ENCODE measurements at regions not wholly inside any gene's neighbourhood (a gene's known extent, or its start where the extent isn't known, plus 50 kb on each side); places are given as distances from the start of the nearest gene placed in this dataset.

DNA sequence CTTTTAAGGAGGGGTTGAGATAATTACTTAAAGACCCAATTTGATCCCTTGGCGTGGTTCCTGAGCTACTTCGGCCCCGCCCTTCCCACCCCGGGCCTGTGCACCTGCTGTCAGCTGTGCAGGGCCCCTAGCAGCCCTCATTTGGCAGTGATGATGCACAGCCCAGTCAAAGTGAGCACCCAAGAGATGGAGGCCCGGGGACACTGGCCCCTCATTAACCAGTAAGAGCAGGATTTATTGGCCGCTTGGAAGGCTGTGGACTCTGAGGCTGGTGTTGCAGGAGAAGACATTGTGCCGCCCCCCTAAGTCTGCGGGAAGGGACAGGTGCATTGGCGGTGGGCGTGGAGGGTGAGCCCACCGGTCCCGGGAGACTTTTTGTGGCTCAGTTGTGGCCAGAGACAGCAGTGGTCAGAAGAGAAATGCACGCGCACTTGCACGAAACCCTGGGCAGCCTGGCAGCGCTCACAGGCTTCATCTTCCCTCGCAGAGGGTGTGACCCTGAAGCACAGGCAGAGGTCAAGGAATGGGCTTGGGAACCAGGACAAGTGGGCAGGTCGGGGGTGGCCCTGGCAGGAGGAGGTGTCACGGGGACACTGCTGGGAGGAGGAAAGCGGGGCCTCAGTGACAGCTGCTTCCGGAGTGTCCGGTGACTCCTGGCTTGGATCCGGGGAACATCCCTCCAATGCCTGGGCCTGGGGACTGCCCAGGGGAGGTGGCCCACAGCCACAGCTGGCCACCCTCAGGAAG lies 74.0 kb upstream of the RXRA start:
- no peaks in the 10 kb centered on the region for H3K4me1 ChIP-seq
- WGBS, 4 donors, result 78 to 91% (median 84%) methylated on average over 12 to 23 of the region's 23 CpGs
- H3K9me3 ChIP-seq, result peaks cover 0 to 24% (median 9%) of the 10 kb centered on the region in 12 donors
- TF ChIP-seq POLR2A (IDR thresholded peaks at IDR 0.05), result no peak
- TF ChIP-seq CTCF (IDR thresholded peaks at IDR 0.05), result no peak
- intact Hi-C loops (cut with DNase I), result no loop called here
- H3K27ac ChIP-seq, result no peak overlapping the region
- peak in 1 of 4 donors; percentile 34 for ATAC-seq
- no peaks in the 10 kb centered on the region for H3K27me3 ChIP-seq
- peak in 1 of 5 donors; percentile 27 for DNase-seq
- no peak overlapping the region for H3K4me3 ChIP-seq
- no peaks in the 10 kb centered on the region for H3K36me3 ChIP-seq

GRCh38 chr9:134253606-134254205 lies 72.5 kb upstream of the RXRA start:
- Histone ChIP-seq H3K27ac (no peak overlapping the region), H3K36me3 (no peaks in the 10 kb centered on the region), H3K9me3 (peaks cover 0 to 9% (median 0%) of the 10 kb centered on the region in 12 donors), H3K27me3 (no peaks in the 10 kb centered on the region), H3K4me1 (peaks cover 0 to 7% (median under 1%) of the 10 kb centered on the region in 12 donors), H3K4me3 (no peak overlapping the region)
- WGBS, 4 donors, result 74 to 89% (median 86%) methylated on average over 4 of the region's 4 CpGs
- ATAC-seq, result no peak
- TF ChIP-seq POLR2A (IDR thresholded peaks at IDR 0.05), result no peak
- no peak for TF ChIP-seq CTCF (IDR thresholded peaks at IDR 0.05)
- intact Hi-C loops (cut with DNase I), result no loop called here
- no peak for DNase-seq

DNA sequence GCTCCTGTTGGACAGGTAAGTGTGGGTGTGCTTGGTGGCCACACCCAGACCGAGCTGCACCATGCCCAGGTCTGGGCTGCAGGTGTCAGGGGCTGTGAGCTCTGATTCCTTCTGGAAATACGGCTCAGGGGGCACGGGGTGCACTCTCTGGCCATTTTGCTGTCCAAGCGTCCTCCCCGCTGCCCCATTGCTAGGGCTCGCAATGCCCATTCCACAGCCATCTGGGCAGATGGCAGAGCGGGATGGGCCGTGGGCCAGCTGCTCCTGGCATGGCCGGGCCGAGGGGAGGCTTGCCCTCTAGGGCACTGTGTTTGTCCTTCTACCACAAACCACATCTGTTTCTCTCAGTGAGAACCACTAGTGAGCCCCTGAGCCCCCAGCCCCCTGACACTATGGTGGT lies 67.9 kb upstream of the RXRA start:
- ATAC-seq, result peak in 3 of 4 donors; percentile 44 to 52 (median 50)
- Histone ChIP-seq H3K27ac (no peak overlapping the region), H3K36me3 (no peaks in the 10 kb centered on the region), H3K27me3 (peaks cover 0 to under 1% (median 0%) of the 10 kb centered on the region in 9 donors), H3K9me3 (no peaks in the 10 kb centered on the region), H3K4me1 (peaks cover 0 to 12% (median under 1%) of the 10 kb centered on the region in 12 donors), H3K4me3 (no peak overlapping the region)
- peak in 1 of 5 donors; percentile 35 for DNase-seq
- intact Hi-C loops (cut with DNase I), result no loop called here
- 78 to 89% (median 81%) methylated on average over 8 to 10 of the region's 10 CpGs for WGBS, 4 donors
- TF ChIP-seq CTCF (IDR thresholded peaks at IDR 0.05) (no peak), POLR2A (IDR thresholded peaks at IDR 0.05) (no peak)

DNA sequence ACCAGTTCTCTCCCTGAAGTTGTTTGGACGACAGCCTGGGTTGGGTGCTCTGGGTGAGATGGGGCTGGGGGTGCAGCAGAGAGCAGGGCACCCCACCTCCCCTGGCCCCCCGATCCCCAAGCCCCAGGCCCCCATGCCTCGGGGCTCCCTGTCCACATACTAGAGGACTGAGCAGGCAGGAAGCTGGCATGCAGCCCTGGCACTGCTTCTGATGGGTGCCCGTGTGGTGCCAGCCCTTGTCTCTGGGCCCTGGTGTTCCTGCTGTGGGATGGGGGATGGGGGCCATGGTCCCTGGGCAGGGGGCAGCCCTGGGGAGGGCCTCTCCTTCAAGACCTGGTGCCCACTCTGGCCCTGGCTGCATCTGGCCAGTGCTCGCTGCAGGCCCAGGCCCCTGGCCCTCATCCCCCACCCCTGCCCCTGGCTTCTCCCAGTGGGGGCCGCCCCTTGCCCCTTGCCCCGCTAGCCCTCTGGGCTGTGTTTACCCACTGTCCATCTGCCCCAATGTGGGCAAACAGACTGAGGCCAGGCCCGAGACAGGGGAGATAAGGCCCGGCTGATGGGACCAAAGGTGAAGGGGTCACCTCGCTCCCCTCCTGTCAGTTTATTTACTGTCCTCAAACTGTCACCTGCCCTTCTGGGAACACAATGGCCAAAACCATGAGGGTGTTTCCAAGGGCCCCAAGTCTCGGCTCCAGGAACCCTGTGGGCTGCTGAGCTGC lies 67.3 kb upstream of the RXRA start:
- no peaks in the 10 kb centered on the region for H3K36me3 ChIP-seq
- H3K9me3 ChIP-seq, result no peaks in the 10 kb centered on the region
- H3K27ac ChIP-seq, result no peak overlapping the region
- intact Hi-C loops (cut with DNase I), result no loop called here
- H3K4me1 ChIP-seq, result peaks cover 0 to 12% (median under 1%) of the 10 kb centered on the region in 12 donors
- 73 to 80% (median 78%) methylated on average over 3 to 11 of the region's 11 CpGs for WGBS, 4 donors
- TF ChIP-seq POLR2A (IDR thresholded peaks at IDR 0.05) (no peak), CTCF (IDR thresholded peaks at IDR 0.05) (no peak)
- no peak overlapping the region for H3K4me3 ChIP-seq
- DNase-seq (peak in 4 of 5 donors; percentile 54 to 83 (median 71)), ATAC-seq (peak; percentile 73 to 90 (median 82))
- peaks cover 0 to 7% (median 0%) of the 10 kb centered on the region in 9 donors for H3K27me3 ChIP-seq

Measured in heart left ventricle (tissue), 16 donors.